ENCODE measurements at regions not wholly inside any gene's neighbourhood (a gene's known extent, or its start where the extent isn't known, plus 50 kb on each side); places are given as distances from the start of the nearest gene placed in this dataset.
"Not testable (repeated sequence)": the region's sequence is repeated elsewhere in the genome, so short reads cannot be mapped to it uniquely, and the experiment has no call there.

DNA sequence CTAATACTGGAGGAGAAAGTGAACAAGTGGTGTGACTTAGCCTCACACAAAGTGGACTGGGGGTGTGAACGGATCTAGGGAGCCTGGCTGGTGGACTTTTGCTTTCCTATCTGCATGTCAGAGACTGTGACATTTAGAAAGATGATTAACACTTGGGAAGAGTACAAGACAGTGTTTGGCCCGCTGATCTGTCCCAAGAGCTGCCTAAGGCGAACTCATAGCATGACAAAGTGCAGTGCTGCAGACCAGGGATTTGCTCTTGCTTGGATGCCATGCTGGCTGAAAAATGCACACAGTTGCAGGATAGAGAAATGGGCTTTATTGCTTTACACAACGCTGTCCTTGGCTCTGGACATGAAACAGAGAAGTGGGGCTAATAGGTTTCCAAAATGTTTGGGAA, 386.0 kb upstream of the MAN1A1 start:
- CTCF ChIA-PET: no interaction called here
- Mint-ChIP-seq H3K4me1 (ENCODE audit: low read depth) (no peaks in the 10 kb centered on the region), H3K9me3 (no peaks in the 10 kb centered on the region), H3K36me3 (no peaks in the 10 kb centered on the region), H3K27ac (no peak overlapping the region), H3K27me3 (peaks cover 7% of the 10 kb centered on the region), H3K4me3 (no peak overlapping the region)
- POLR2A ChIA-PET: no interaction called here
- intact Hi-C loops (cut with micrococcal nuclease): no loop called here
- no peak for DNase-seq

- intact Hi-C loops (cut with micrococcal nuclease): no loop called here
- Mint-ChIP-seq H3K9me3 (no peaks in the 10 kb centered on the region), H3K4me1 (ENCODE audit: low read depth) (no peaks in the 10 kb centered on the region), H3K27ac (no peak overlapping the region), H3K27me3 (peaks cover 7% of the 10 kb centered on the region), H3K36me3 (no peaks in the 10 kb centered on the region), H3K4me3 (no peak overlapping the region)
- CTCF ChIA-PET: no interaction called here
- POLR2A ChIA-PET: no interaction called here
- no peak for DNase-seq
Measured at GRCh38 chr6:119734227-119734626, 384.7 kb upstream of the MAN1A1 start.

- Mint-ChIP-seq H3K4me3 (no peak overlapping the region), H3K36me3 (no peaks in the 10 kb centered on the region), H3K9me3 (no peaks in the 10 kb centered on the region), H3K27me3 (peaks cover 2% of the 10 kb centered on the region), H3K4me1 (ENCODE audit: low read depth) (no peaks in the 10 kb centered on the region), H3K27ac (no peak overlapping the region)
- POLR2A ChIA-PET: no interaction called here
- no peak for DNase-seq
- CTCF ChIA-PET: no interaction called here
- intact Hi-C loops (cut with micrococcal nuclease): no loop called here
Measured at GRCh38 chr6:119728935-119729334, 379.4 kb upstream of the MAN1A1 start.

DNA sequence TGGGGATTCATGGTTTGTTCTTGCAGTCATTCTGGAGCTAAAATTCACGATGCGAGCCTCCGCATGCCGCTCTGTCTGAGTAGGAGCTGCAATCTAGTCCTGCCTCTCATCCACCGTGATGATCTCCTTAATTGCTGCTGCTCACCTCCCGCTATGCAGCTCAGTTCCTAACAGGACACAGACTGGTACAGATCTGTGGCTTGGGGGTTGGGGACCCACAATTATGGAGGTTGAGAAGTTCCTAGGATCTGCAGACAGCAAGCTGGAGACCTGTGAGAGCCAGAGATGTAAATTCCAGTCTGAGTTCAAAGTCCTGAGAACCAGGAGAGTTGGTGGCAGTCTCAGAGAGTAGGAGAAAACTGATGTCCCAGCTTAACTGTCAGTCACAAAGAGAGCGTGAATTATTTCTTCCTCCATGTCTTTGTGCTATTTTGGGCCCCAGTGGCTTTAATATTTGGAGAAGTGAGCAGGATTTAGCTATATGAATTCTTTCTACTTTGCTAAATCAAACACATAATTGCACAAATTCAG, 378.7 kb upstream of the MAN1A1 start:
- no peak overlapping the region for H3K27ac Mint-ChIP-seq
- intact Hi-C loops (cut with micrococcal nuclease): no loop called here
- POLR2A ChIA-PET: no interaction called here
- H3K36me3 Mint-ChIP-seq: no peaks in the 10 kb centered on the region
- no peaks in the 10 kb centered on the region for H3K4me1 Mint-ChIP-seq (ENCODE audit: low read depth)
- no peaks in the 10 kb centered on the region for H3K9me3 Mint-ChIP-seq
- DNase-seq: no peak
- H3K27me3 Mint-ChIP-seq: peaks cover 2% of the 10 kb centered on the region
- H3K4me3 Mint-ChIP-seq: no peak overlapping the region
- CTCF ChIA-PET: no interaction called here

GRCh38 chr6:119727504-119728219, 378.1 kb upstream of the MAN1A1 start:
- H3K27ac Mint-ChIP-seq: no peak overlapping the region
- no peak overlapping the region for H3K4me3 Mint-ChIP-seq
- intact Hi-C loops (cut with micrococcal nuclease): no loop called here
- no peaks in the 10 kb centered on the region for H3K9me3 Mint-ChIP-seq
- POLR2A ChIA-PET: no interaction called here
- no peaks in the 10 kb centered on the region for H3K4me1 Mint-ChIP-seq (ENCODE audit: low read depth)
- H3K36me3 Mint-ChIP-seq: no peaks in the 10 kb centered on the region
- CTCF ChIA-PET: no interaction called here
- H3K27me3 Mint-ChIP-seq: peaks cover 2% of the 10 kb centered on the region
- no peak for DNase-seq

DNA sequence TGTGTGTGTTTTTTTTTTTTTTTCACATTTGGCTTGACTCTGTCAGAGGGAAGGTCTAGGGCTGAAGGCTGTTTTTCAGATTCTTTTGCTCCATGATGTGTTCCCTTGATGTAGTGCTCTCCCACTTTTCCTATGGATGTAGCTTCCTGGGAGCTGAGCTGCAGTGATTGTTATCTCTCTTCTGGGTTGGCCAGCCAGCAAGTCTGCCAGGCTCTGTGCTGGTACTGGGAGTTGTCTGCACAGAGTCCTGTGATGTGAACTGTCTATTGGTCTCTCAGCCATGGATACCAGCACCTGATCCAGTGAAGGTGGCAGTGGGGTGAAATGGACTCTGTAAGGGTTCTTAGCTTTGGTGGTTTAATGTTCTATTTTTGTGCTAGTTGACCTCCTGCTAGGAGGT, 377.4 kb upstream of the MAN1A1 start:
- H3K36me3 Mint-ChIP-seq; DNase-seq; H3K27ac Mint-ChIP-seq; H3K9me3 Mint-ChIP-seq; intact Hi-C loops (cut with micrococcal nuclease); POLR2A ChIA-PET; H3K4me1 Mint-ChIP-seq (ENCODE audit: low read depth); CTCF ChIA-PET; H3K4me3 Mint-ChIP-seq; H3K27me3 Mint-ChIP-seq: not testable (repeated sequence)

GRCh38 chr6:119726086-119726485, 376.5 kb upstream of the MAN1A1 start:
- H3K27me3 Mint-ChIP-seq: peaks cover 2% of the 10 kb centered on the region
- no peak for DNase-seq
- CTCF ChIA-PET: no interaction called here
- H3K4me3 Mint-ChIP-seq: no peak overlapping the region
- no peaks in the 10 kb centered on the region for H3K4me1 Mint-ChIP-seq (ENCODE audit: low read depth)
- intact Hi-C loops (cut with micrococcal nuclease): no loop called here
- H3K27ac Mint-ChIP-seq: no peak overlapping the region
- no peaks in the 10 kb centered on the region for H3K9me3 Mint-ChIP-seq
- POLR2A ChIA-PET: no interaction called here
- H3K36me3 Mint-ChIP-seq: no peaks in the 10 kb centered on the region

DNA sequence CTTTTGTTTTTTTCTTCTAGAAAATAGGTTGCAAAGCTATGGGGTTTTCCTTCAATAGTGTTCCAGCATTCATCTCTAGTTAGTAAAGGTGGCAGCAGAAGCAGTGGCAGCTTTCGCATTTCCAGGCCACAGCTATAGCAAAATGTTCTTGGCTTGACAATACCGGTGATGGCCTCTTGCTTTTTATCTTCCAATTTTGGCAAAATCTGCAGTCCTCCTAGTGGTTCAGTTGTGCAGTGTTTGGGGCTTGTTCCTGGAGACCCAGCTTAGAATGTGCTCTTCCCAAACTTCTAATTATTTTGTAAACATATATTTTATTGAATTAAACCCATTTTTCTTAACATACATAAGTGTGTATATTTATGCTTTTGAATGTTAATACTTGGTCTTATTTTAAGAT, 370.6 kb upstream of the MAN1A1 start:
- intact Hi-C loops (cut with micrococcal nuclease): no loop called here
- Mint-ChIP-seq H3K36me3 (no peaks in the 10 kb centered on the region), H3K27me3 (peaks cover 4% of the 10 kb centered on the region), H3K4me3 (no peak overlapping the region), H3K27ac (no peak overlapping the region), H3K4me1 (ENCODE audit: low read depth) (peaks cover 4% of the 10 kb centered on the region), H3K9me3 (no peaks in the 10 kb centered on the region)
- CTCF ChIA-PET: no interaction called here
- no peak for DNase-seq
- POLR2A ChIA-PET: no interaction called here

DNA sequence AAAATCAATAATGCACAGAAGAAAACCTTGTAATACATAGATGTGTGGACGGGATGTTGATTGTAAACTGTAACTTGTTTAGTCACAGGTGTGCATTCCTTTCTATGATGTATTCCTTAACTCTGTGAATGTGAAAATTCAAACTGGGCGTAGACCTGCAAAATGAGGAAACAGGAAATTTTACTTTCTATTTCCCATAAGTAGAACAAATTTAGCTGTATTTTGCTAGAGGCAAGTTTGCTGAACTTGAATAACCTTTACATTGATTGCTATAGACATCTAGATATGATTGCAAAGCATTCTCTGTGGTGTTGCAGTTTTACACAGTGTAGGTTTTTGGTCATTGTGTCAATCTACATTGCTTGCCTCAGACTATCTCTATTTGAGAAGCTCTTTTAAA, 368.4 kb upstream of the MAN1A1 start:
- Mint-ChIP-seq H3K36me3 (no peaks in the 10 kb centered on the region), H3K27me3 (peaks cover 3% of the 10 kb centered on the region), H3K9me3 (no peaks in the 10 kb centered on the region), H3K27ac (no peak overlapping the region), H3K4me3 (no peak overlapping the region), H3K4me1 (ENCODE audit: low read depth) (peaks cover 4% of the 10 kb centered on the region)
- intact Hi-C loops (cut with micrococcal nuclease): no loop called here
- no peak for DNase-seq
- ChIA-PET CTCF (no interaction called here), POLR2A (interaction anchor here (0.7 kb wide), 1 partner anchor 33 kb away, joined by 3 read pairs; no protein-coding TSS in a partner anchor)

DNA sequence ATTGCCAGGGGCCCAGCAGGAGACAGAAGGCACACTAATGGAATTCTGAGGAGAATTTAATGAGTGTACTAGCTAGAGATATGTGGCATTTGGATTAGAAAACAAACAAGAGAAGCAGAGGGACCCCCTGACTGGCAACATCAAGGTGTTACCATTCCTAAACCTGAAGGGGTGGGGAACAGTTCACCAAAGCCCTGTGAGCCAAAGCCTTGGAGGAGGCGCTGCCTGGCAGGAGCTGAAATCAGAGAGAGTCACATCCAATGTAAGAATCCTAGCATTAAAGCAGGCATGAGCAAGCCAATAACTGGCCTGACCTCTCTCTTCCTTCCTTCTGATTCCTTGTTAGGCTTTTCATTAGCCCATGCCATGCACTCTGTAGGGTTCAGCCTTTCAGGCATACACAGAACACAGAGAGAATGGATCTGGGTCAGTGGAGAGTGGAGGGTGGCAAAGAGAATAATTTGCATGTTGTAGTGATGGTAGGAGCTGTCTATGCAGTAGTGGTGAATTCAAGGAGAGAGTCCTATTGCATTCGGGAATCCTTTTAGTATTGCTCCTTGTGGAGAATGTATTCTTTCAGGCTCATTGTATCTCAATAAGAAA, 367.2 kb upstream of the MAN1A1 start:
- Mint-ChIP-seq H3K27ac (no peak overlapping the region), H3K9me3 (no peaks in the 10 kb centered on the region), H3K36me3 (no peaks in the 10 kb centered on the region), H3K4me3 (no peak overlapping the region), H3K27me3 (peaks cover 3% of the 10 kb centered on the region), H3K4me1 (ENCODE audit: low read depth) (peaks cover 4% of the 10 kb centered on the region)
- CTCF ChIA-PET: no interaction called here
- intact Hi-C loops (cut with micrococcal nuclease): no loop called here
- no peak for DNase-seq
- POLR2A ChIA-PET: no interaction called here

GRCh38 chr6:119713903-119714302, 364.3 kb upstream of the MAN1A1 start:
- peaks cover 3% of the 10 kb centered on the region for H3K27me3 Mint-ChIP-seq
- no peak overlapping the region for H3K27ac Mint-ChIP-seq
- H3K36me3 Mint-ChIP-seq: no peaks in the 10 kb centered on the region
- H3K4me3 Mint-ChIP-seq: no peak overlapping the region
- intact Hi-C loops (cut with micrococcal nuclease): no loop called here
- no peaks in the 10 kb centered on the region for H3K9me3 Mint-ChIP-seq
- CTCF ChIA-PET: no interaction called here
- no peak for DNase-seq
- H3K4me1 Mint-ChIP-seq (ENCODE audit: low read depth): peaks cover 4% of the 10 kb centered on the region
- POLR2A ChIA-PET: no interaction called here

DNA sequence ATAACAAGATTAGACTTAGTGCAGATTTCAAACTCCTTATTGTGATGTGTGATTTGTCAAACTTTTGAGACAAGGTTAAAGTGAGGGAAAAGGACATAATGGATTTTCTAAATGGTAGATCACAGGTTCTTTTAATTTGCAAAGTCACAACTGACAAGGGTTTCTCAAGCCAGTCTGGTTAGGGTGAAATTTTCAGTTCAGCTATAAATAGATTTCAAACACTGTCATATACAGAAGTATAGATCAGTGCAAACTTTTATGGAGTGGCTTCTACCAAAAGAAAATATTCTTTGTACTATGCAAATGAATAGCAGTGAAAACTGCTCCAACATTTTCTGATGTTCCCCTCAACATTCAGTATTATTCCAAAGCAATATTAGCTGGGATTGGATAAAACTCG, 337.1 kb upstream of the MAN1A1 start:
- POLR2A ChIA-PET: no interaction called here
- H3K4me3 Mint-ChIP-seq: no peak overlapping the region
- CTCF ChIA-PET: no interaction called here
- no peaks in the 10 kb centered on the region for H3K9me3 Mint-ChIP-seq
- H3K27ac Mint-ChIP-seq: no peak overlapping the region
- no peaks in the 10 kb centered on the region for H3K27me3 Mint-ChIP-seq
- intact Hi-C loops (cut with micrococcal nuclease): no loop called here
- no peaks in the 10 kb centered on the region for H3K36me3 Mint-ChIP-seq
- no peaks in the 10 kb centered on the region for H3K4me1 Mint-ChIP-seq (ENCODE audit: low read depth)
- DNase-seq: no peak

DNA sequence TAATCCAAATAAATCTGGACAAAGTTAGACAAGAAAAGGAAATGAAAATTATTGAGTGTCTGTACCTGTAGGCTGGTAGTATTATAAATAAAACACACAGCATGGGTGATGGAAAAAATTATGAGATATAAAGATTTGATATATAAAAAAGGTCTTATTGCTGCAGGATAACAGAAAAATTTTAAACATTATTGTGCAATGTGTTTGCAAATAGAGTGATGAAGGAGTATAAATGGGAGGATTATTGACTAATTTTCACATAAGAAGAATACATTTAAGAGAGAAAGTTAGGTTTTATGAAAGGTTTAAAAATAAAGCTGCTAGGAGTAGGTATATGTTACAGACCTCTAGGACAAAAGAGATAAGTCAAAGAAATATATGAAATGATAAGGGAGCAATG, 336.7 kb upstream of the MAN1A1 start:
- ChIA-PET CTCF (no interaction called here), POLR2A (no interaction called here)
- Mint-ChIP-seq H3K27me3 (no peaks in the 10 kb centered on the region), H3K27ac (no peak overlapping the region), H3K36me3 (no peaks in the 10 kb centered on the region), H3K4me3 (no peak overlapping the region), H3K4me1 (ENCODE audit: low read depth) (no peaks in the 10 kb centered on the region), H3K9me3 (no peaks in the 10 kb centered on the region)
- intact Hi-C loops (cut with micrococcal nuclease): no loop called here
- no peak for DNase-seq

All from activated CD4-positive, alpha-beta memory T cell treated with anti-CD3 and anti-CD28 coated beads for 36 hours (primary cell).